ENCODE measurements at regions not wholly inside any gene's neighbourhood (a gene's known extent, or its start where the extent isn't known, plus 50 kb on each side); places are given as distances from the start of the nearest gene placed in this dataset.

GRCh38 chr3:16818194-16818593 lies 66.6 kb upstream of the PLCL2 start:
- TF ChIP-seq YY1 (IDR thresholded peaks at IDR 0.05; ENCODE audit: insufficient read depth, insufficient read length) (no peak), SUZ12 (IDR thresholded peaks at IDR 0.05; ENCODE audit: extremely low read depth, insufficient read depth, insufficient read length) (no peak), ZNF274 (IDR thresholded peaks at IDR 0.05; ENCODE audit: low read depth, low read length) (no peak)
- Histone ChIP-seq H3K9ac (ENCODE audit: insufficient read length, low read depth) (no peak overlapping the region), H3K9me3 (ENCODE audit: insufficient read depth, low read length) (peaks cover 7% of the 10 kb centered on the region; the same call in 1 of the 2 replicates), H3K36me3 (ENCODE audit: insufficient read depth, insufficient read length, low read length) (no peaks in the 10 kb centered on the region), H3K27me3 (ENCODE audit: insufficient read depth, insufficient read length) (no peaks in the 10 kb centered on the region), H3K4me1 (ENCODE audit: insufficient read depth, insufficient read length) (no peaks in the 10 kb centered on the region), H3K4me3 (ENCODE audit: insufficient read length, low read depth) (no peak overlapping the region)
- DNase-seq (ENCODE audit: low read depth, low spot score), result no peak

GRCh38 chr3:16818945-16819344 lies 65.8 kb upstream of the PLCL2 start:
- no peaks in the 10 kb centered on the region for H3K36me3 ChIP-seq (ENCODE audit: insufficient read depth, insufficient read length, low read length)
- TF ChIP-seq YY1 (IDR thresholded peaks at IDR 0.05; ENCODE audit: insufficient read depth, insufficient read length), result no peak
- no peak for TF ChIP-seq SUZ12 (IDR thresholded peaks at IDR 0.05; ENCODE audit: extremely low read depth, insufficient read depth, insufficient read length)
- TF ChIP-seq ZNF274 (IDR thresholded peaks at IDR 0.05; ENCODE audit: low read depth, low read length), result no peak
- no peaks in the 10 kb centered on the region for H3K4me1 ChIP-seq (ENCODE audit: insufficient read depth, insufficient read length)
- H3K4me3 ChIP-seq (ENCODE audit: insufficient read length, low read depth), result no peak overlapping the region
- no peaks in the 10 kb centered on the region for H3K27me3 ChIP-seq (ENCODE audit: insufficient read depth, insufficient read length)
- H3K9ac ChIP-seq (ENCODE audit: insufficient read length, low read depth), result no peak overlapping the region
- H3K9me3 ChIP-seq (ENCODE audit: insufficient read depth, low read length), result peaks cover 7% of the 10 kb centered on the region; the same call in 1 of the 2 replicates
- DNase-seq (ENCODE audit: low read depth, low spot score), result no peak

DNA sequence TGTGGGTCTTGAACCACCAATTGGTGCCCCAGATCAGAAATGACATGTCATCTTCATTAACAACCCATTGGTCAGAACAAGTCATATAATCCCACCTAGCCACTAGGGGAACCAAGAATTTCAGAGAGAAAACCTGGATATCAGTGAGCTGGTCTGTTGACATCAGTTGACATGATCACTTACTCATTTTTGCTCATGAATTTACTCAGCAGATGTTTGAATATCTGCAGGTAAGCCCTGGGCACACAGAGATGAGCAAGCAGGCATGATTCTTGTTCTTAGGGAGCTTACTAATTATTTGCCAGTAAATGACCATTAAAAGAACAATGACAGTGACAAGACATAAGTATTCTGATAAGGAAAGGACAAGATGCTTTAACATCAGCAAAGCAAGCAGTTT lies 64.3 kb upstream of the PLCL2 start:
- no peaks in the 10 kb centered on the region for H3K27me3 ChIP-seq (ENCODE audit: insufficient read depth, insufficient read length)
- H3K4me1 ChIP-seq (ENCODE audit: insufficient read depth, insufficient read length), result no peaks in the 10 kb centered on the region
- peaks cover 7% of the 10 kb centered on the region; the same call in 1 of the 2 replicates for H3K9me3 ChIP-seq (ENCODE audit: insufficient read depth, low read length)
- TF ChIP-seq YY1 (IDR thresholded peaks at IDR 0.05; ENCODE audit: insufficient read depth, insufficient read length) (no peak), ZNF274 (IDR thresholded peaks at IDR 0.05; ENCODE audit: low read depth, low read length) (no peak), SUZ12 (IDR thresholded peaks at IDR 0.05; ENCODE audit: extremely low read depth, insufficient read depth, insufficient read length) (no peak)
- H3K36me3 ChIP-seq (ENCODE audit: insufficient read depth, insufficient read length, low read length), result no peaks in the 10 kb centered on the region
- no peak for DNase-seq (ENCODE audit: low read depth, low spot score)
- no peak overlapping the region for H3K9ac ChIP-seq (ENCODE audit: insufficient read length, low read depth)
- no peak overlapping the region for H3K4me3 ChIP-seq (ENCODE audit: insufficient read length, low read depth)

GRCh38 chr3:16821053-16821452 lies 63.7 kb upstream of the PLCL2 start:
- Histone ChIP-seq H3K9me3 (ENCODE audit: insufficient read depth, low read length) (peaks cover 7% of the 10 kb centered on the region; the same call in 1 of the 2 replicates), H3K27me3 (ENCODE audit: insufficient read depth, insufficient read length) (no peaks in the 10 kb centered on the region), H3K4me1 (ENCODE audit: insufficient read depth, insufficient read length) (no peaks in the 10 kb centered on the region), H3K4me3 (ENCODE audit: insufficient read length, low read depth) (no peak overlapping the region), H3K36me3 (ENCODE audit: insufficient read depth, insufficient read length, low read length) (no peaks in the 10 kb centered on the region), H3K9ac (ENCODE audit: insufficient read length, low read depth) (no peak overlapping the region)
- no peak for DNase-seq (ENCODE audit: low read depth, low spot score)
- TF ChIP-seq SUZ12 (IDR thresholded peaks at IDR 0.05; ENCODE audit: extremely low read depth, insufficient read depth, insufficient read length) (no peak), YY1 (IDR thresholded peaks at IDR 0.05; ENCODE audit: insufficient read depth, insufficient read length) (no peak), ZNF274 (IDR thresholded peaks at IDR 0.05; ENCODE audit: low read depth, low read length) (no peak)

DNA sequence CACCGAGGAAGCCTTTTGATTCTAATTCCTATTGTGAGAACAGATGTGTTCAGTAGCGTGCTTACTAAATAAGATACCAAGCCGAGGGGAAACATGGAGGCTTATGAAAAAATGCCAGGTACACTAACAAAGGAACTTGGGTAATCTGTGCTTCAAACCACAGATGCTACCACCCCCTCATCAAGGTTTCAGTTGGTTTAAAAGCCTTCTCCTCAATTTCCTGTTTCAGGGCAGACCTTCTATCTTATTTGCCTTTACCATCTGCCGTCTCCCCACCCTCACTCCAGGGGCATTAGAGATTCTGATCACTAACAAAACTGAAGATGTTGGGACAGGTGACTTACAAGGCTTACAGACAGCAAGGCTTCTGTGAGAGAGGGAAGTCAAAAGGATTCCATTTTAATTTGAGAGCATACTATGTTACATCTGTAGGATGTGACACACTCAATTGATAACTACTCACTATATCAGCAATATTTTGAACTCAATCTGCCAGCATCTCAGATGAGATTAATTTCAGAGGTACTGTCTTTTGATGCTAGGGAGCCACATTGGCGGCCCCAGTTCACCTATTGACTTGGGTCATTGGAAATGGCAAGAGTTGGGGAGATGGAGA lies 60.6 kb upstream of the PLCL2 start:
- no peak for DNase-seq (ENCODE audit: low read depth, low spot score)
- no peaks in the 10 kb centered on the region for H3K4me1 ChIP-seq (ENCODE audit: insufficient read depth, insufficient read length)
- no peaks in the 10 kb centered on the region for H3K36me3 ChIP-seq (ENCODE audit: insufficient read depth, insufficient read length, low read length)
- no peak overlapping the region for H3K4me3 ChIP-seq (ENCODE audit: insufficient read length, low read depth)
- no peak overlapping the region for H3K9ac ChIP-seq (ENCODE audit: insufficient read length, low read depth)
- no peak for TF ChIP-seq ZNF274 (IDR thresholded peaks at IDR 0.05; ENCODE audit: low read depth, low read length)
- no peak for TF ChIP-seq YY1 (IDR thresholded peaks at IDR 0.05; ENCODE audit: insufficient read depth, insufficient read length)
- no peak for TF ChIP-seq SUZ12 (IDR thresholded peaks at IDR 0.05; ENCODE audit: extremely low read depth, insufficient read depth, insufficient read length)
- H3K9me3 ChIP-seq (ENCODE audit: insufficient read depth, low read length), result peaks cover 7% of the 10 kb centered on the region; the same call in 1 of the 2 replicates
- H3K27me3 ChIP-seq (ENCODE audit: insufficient read depth, insufficient read length), result no peaks in the 10 kb centered on the region

- H3K36me3 ChIP-seq (ENCODE audit: insufficient read depth, insufficient read length, low read length), result no peaks in the 10 kb centered on the region
- no peak for TF ChIP-seq ZNF274 (IDR thresholded peaks at IDR 0.05; ENCODE audit: low read depth, low read length)
- no peak for TF ChIP-seq SUZ12 (IDR thresholded peaks at IDR 0.05; ENCODE audit: extremely low read depth, insufficient read depth, insufficient read length)
- TF ChIP-seq YY1 (IDR thresholded peaks at IDR 0.05; ENCODE audit: insufficient read depth, insufficient read length), result no peak
- no peak overlapping the region for H3K9ac ChIP-seq (ENCODE audit: insufficient read length, low read depth)
- H3K4me1 ChIP-seq (ENCODE audit: insufficient read depth, insufficient read length), result no peaks in the 10 kb centered on the region
- no peaks in the 10 kb centered on the region for H3K27me3 ChIP-seq (ENCODE audit: insufficient read depth, insufficient read length)
- DNase-seq (ENCODE audit: low read depth, low spot score), result no peak
- no peak overlapping the region for H3K4me3 ChIP-seq (ENCODE audit: insufficient read length, low read depth)
- no peaks in the 10 kb centered on the region; the same call in 1 of the 2 replicates for H3K9me3 ChIP-seq (ENCODE audit: insufficient read depth, low read length)
These were observed 59.0 kb upstream of the PLCL2 start for GRCh38 chr3:16825617-16826204.

DNA sequence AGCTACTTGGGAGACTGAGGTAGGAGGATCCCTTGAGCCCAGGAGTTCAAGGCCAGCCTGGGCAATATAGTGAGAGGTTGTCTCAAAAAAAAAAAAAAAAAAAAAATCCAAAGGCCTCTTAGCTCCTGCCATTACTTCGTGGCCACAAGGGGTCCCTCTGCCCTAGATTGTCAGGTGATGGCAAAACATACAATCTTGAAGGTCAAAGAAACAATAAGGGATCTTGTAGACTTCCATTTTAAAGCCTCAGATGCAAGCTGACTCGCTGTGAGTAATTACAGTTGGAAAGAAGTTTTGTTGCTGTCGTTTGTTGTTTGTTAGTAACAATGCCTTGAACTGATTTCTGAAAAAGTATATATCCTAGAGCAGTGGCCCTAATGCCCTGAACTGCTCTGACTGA lies 55.9 kb upstream of the PLCL2 start:
- no peak for TF ChIP-seq SUZ12 (IDR thresholded peaks at IDR 0.05; ENCODE audit: extremely low read depth, insufficient read depth, insufficient read length)
- no peak for TF ChIP-seq ZNF274 (IDR thresholded peaks at IDR 0.05; ENCODE audit: low read depth, low read length)
- TF ChIP-seq YY1 (IDR thresholded peaks at IDR 0.05; ENCODE audit: insufficient read depth, insufficient read length), result no peak
- H3K27me3 ChIP-seq (ENCODE audit: insufficient read depth, insufficient read length), result no peaks in the 10 kb centered on the region
- H3K9me3 ChIP-seq (ENCODE audit: insufficient read depth, low read length), result no peaks in the 10 kb centered on the region; the same call in 1 of the 2 replicates
- H3K4me1 ChIP-seq (ENCODE audit: insufficient read depth, insufficient read length), result no peaks in the 10 kb centered on the region
- H3K4me3 ChIP-seq (ENCODE audit: insufficient read length, low read depth), result no peak overlapping the region
- DNase-seq (ENCODE audit: low read depth, low spot score), result peak; percentile 46
- no peak overlapping the region for H3K9ac ChIP-seq (ENCODE audit: insufficient read length, low read depth)
- H3K36me3 ChIP-seq (ENCODE audit: insufficient read depth, insufficient read length, low read length), result no peaks in the 10 kb centered on the region

Data from NT2/D1 (cell line).